SK-N-SH (cell line): ENCODE measurements at regions not wholly inside any gene's neighbourhood (a gene's known extent, or its start where the extent isn't known, plus 50 kb on each side); places are given as distances from the start of the nearest gene placed in this dataset.

Source experiments
- CTCF ChIP-seq: fragments of 200-600 bp; sonication (generic); IDR thresholded peaks from 2 replicates; pipeline ENCODE4 v1.6.1; 2017; ENCODE audit warnings: antibody characterized with exemption, mild to moderate bottlenecking, moderate library complexity
- GABPA ChIP-seq: IDR thresholded peaks from 2 replicates; pipeline ENCODE4 v1.4.0; 2012; ENCODE audit warnings: low read depth, mild to moderate bottlenecking
- GATA2 ChIP-seq: sonication (generic); formaldehyde crosslinking; IDR thresholded peaks from 2 replicates; pipeline ENCODE4 v1.5.0; 2020; ENCODE audit warnings: mild to moderate bottlenecking, missing genetic modification reagents
- NRF1 ChIP-seq: IDR thresholded peaks from 2 replicates; pipeline ENCODE4 v1.6.1; 2012; ENCODE audit warnings: low read depth, mild to moderate bottlenecking, low read length
- POLR2AphosphoS5 ChIP-seq: IDR thresholded peaks from 2 replicates; pipeline ENCODE4 v1.6.1; 2012; ENCODE audit warnings: low read depth, low read length
- RAD21 ChIP-seq: IDR thresholded peaks from 2 replicates; pipeline ENCODE4 v1.6.1; 2012; ENCODE audit warnings: mild to moderate bottlenecking, low read length
- YY1 ChIP-seq: IDR thresholded peaks from 2 replicates; pipeline ENCODE4 v1.4.0; 2012; ENCODE audit warnings: low read depth, mild to moderate bottlenecking

DNA sequence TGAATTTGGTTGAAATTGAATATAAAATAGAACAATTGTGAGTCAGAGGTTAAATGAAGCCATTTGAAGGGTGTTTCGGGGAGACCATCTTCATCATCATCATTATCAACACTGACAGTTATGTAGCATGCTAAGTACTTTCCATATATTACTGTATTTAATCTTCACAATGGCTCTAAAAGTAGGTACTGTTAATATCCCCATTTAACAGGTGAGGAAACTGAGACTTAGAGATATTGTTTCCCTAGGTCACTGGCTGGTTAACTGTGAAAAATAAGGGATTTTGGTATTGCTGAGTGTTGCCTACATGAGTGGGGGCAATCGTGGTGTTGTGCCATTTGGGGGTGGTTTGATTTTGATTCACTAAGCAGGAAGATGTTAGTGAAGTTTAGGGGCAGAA, 100.3 kb downstream of the TBX19 start:
- TF ChIP-seq NRF1 (no peak), CTCF (no peak), RAD21 (no peak), POLR2AphosphoS5 (no peak), GATA2 (CRISPR knock-in tag) (no peak), GABPA (no peak), YY1 (no peak)
